B cell (primary cell): ENCODE measurements at regions not wholly inside any gene's neighbourhood (a gene's known extent, or its start where the extent isn't known, plus 50 kb on each side); places are given as distances from the start of the nearest gene placed in this dataset.

Experiments used
- ATAC-seq: fragments of 200-7000 bp; cut with Tn5 transposase; one replicate; pipeline ENCODE4 v1.10.0; 2021; ENCODE audit warnings: low read depth, mild to moderate bottlenecking, moderate number of reproducible peaks, moderate library complexity
- CTCF ChIA-PET: fragments of 350-600 bp; sonication (Branson Sonifier 250); formaldehyde crosslinking; loops from one replicate; lab custom pipeline; 2021; ENCODE audit warnings: antibody characterized with exemption, inconsistent platforms; lab: Charles Lee
- POLR2A ChIA-PET: fragments of 350-600 bp; sonication (Branson Sonifier 250); formaldehyde crosslinking; loops from one replicate; lab custom pipeline; 2021; ENCODE audit warnings: antibody characterized with exemption; lab: Charles Lee
- DNase-seq: peaks from one replicate; pipeline ENCODE4 v3.0.0; 2013
- H2AFZ ChIP-seq: 2 replicates; pipeline ENCODE4 v1.6.1; 2012; ENCODE audit warnings: mild to moderate bottlenecking, low read depth, low read length; ENCODE audit not compliant: insufficient read depth, poor library complexity, severe bottlenecking
- H3K27ac ChIP-seq, 2 donors: 1 replicate in 1 of 2; 2 replicates in 1 of 2; pipeline ENCODE4 v1.5.1; 2012 to 2013; ENCODE audit warnings: low read length in 2 of 2, mild to moderate bottlenecking in 2 of 2, moderate library complexity in 1 of 2
- H3K27me3 ChIP-seq, 4 experiments: fragments of 200-600 bp in 1 of 4; sonication (generic) in 1 of 4; replicated peaks in 1 of 4; 1 replicate in 2 of 4; 2 replicates in 2 of 4; pipeline versions ENCODE4 v1.6.1 to v1.7.0; 2013 to 2016; ENCODE audit warnings: low read length in 3 of 4, mild to moderate bottlenecking in 2 of 4, mixed read lengths in 1 of 4, moderate library complexity in 1 of 4; ENCODE audit not compliant: insufficient read depth in 4 of 4, control insufficient read depth in 3 of 4; ENCODE audit errors: control extremely low read depth in 1 of 4
- H3K36me3 ChIP-seq, 2 experiments: replicated peaks in 1 of 2; 1 replicate in 1 of 2; 2 replicates in 1 of 2; pipeline versions ENCODE4 v1.6.1 to v1.7.1; 2013; ENCODE audit warnings: low read length in 1 of 2; ENCODE audit not compliant: insufficient read depth in 2 of 2, control insufficient read depth in 1 of 2; ENCODE audit errors: control extremely low read depth in 1 of 2, extremely low read depth in 1 of 2
- H3K4me1 ChIP-seq, 2 donors: fragments of 200-600 bp in 1 of 2; sonication (generic) in 1 of 2; 1 replicate in 1 of 2; 2 replicates in 1 of 2; pipeline versions ENCODE4 v1.5.1 to v1.6.1; 2013 to 2017; ENCODE audit warnings: low read length in 2 of 2; ENCODE audit not compliant: control insufficient read depth in 2 of 2, insufficient read depth in 2 of 2
- H3K4me2 ChIP-seq: replicated peaks from 2 replicates; pipeline ENCODE3; 2012; ENCODE audit warnings: mild to moderate bottlenecking, low read depth, low read length; ENCODE audit not compliant: poor library complexity, severe bottlenecking
- H3K4me3 ChIP-seq, 5 experiments: fragments of 200-600 bp in 1 of 5; sonication (generic) in 1 of 5; 1 replicate in 3 of 5; 2 replicates in 2 of 5; pipeline versions ENCODE4 v1.5.1 to v1.7.0; 2011 to 2016; ENCODE audit warnings: low read length in 4 of 5, mild to moderate bottlenecking in 4 of 5, low read depth in 2 of 5, control low read depth in 1 of 5, moderate library complexity in 1 of 5; ENCODE audit not compliant: insufficient read depth in 1 of 5; ENCODE audit errors: control extremely low read depth in 1 of 5, extremely low read depth in 1 of 5
- H3K79me2 ChIP-seq: fragments of 200-600 bp; sonication (generic); one replicate; pipeline ENCODE4 v1.6.0; 2016; ENCODE audit warnings: low read length; ENCODE audit not compliant: control insufficient read depth, insufficient read depth
- H3K9ac ChIP-seq: fragments of 200-600 bp; sonication (generic); 2 replicates; pipeline ENCODE4 v1.6.1; 2017; ENCODE audit warnings: mild to moderate bottlenecking, low read length, moderate library complexity
- H3K9me3 ChIP-seq, 3 donors: one replicate each; pipeline versions ENCODE4 v1.6.1 to v1.7.1; 2013; ENCODE audit warnings: low read length in 2 of 3; ENCODE audit not compliant: control insufficient read depth in 2 of 3, insufficient read depth in 1 of 3; ENCODE audit errors: control extremely low read depth in 1 of 3
- H4K20me1 ChIP-seq: 2 replicates; pipeline ENCODE4 v1.6.0; 2012; ENCODE audit warnings: mild to moderate bottlenecking, low read length; ENCODE audit not compliant: insufficient read depth, control insufficient read depth, poor library complexity, severe bottlenecking
- H3K27ac Mint-ChIP-seq: one replicate; pipeline ENCODE4 v1.8.0; 2021; ENCODE audit warnings: mixed read lengths
- H3K27me3 Mint-ChIP-seq: one replicate; pipeline ENCODE4 v1.8.0; 2021; ENCODE audit warnings: mixed read lengths
- H3K4me1 Mint-ChIP-seq: one replicate; pipeline ENCODE4 v1.8.0; 2021; ENCODE audit warnings: mixed read lengths
- H3K4me3 Mint-ChIP-seq: one replicate; pipeline ENCODE4 v1.8.0; 2021; ENCODE audit warnings: mixed read lengths
- H3K9me3 Mint-ChIP-seq: one replicate; pipeline ENCODE4 v1.8.0; 2022; ENCODE audit warnings: mixed read lengths; ENCODE audit not compliant: insufficient read depth
- EZH2 ChIP-seq: IDR thresholded peaks from 2 replicates; pipeline ENCODE4 v1.6.1; 2012; ENCODE audit warnings: borderline replicate concordance, low read depth, mild to moderate bottlenecking, moderate library complexity, low read length; ENCODE audit not compliant: insufficient read depth, poor library complexity, severe bottlenecking
- WGBS: methylation state at CpG from one replicate; pipeline ENCODE4 v1.1.5; 2013; ENCODE audit warnings: missing lambda C conversion rate; ENCODE audit not compliant: insufficient coverage; 5-methylcytosine and 5-hydroxymethylcytosine counted together
- intact Hi-C: fragments of 100-400 bp; cut with micrococcal nuclease; formaldehyde crosslinking; loops from one replicate; pipeline ENCODE4 v1.10.0; 2022
- TF ChIP-seq, protein P1 (sequence below): fragments of 200-600 bp; IDR thresholded peaks from one replicate; pipeline ENCODE4 v1.8.0; 2022; ENCODE audit warnings: antibody characterized with exemption, mild to moderate bottlenecking

DNA sequence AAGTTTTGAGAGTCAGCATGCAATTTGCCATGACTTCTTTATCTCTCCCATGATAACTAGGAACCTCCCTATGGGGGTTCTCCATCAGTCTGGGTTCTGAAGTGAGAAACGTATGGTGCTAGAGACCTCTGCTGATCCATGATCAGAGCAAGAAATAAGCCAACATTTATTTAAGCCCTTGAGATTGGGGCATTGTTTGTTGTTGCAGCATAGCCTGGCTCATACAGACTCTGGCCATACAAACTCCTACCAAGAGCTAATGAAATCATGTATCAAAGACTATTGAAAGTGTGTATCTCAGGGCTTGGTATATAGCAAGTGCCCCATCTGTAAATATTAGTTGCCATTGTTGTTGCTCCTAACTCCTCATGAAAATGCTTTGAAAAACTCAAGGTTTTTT lies 233.9 kb downstream of the MAF start:
- Histone ChIP-seq H3K9me3 (no peaks in the 10 kb centered on the region), H4K20me1 (no peaks in the 10 kb centered on the region), H3K27me3 (peaks cover 0 to 8% (median 0%) of the 10 kb centered on the region in 4 experiments), H3K4me3 (no peak overlapping the region), H3K27ac (no peak overlapping the region), H3K9ac (no peak overlapping the region), H3K4me2 (no peak overlapping the region), H3K36me3 (no peaks in the 10 kb centered on the region), H2AFZ (no peak overlapping the region), H3K4me1 (no peaks in the 10 kb centered on the region), H3K79me2 (no peaks in the 10 kb centered on the region)
- Mint-ChIP-seq H3K4me1 (no peaks in the 10 kb centered on the region), H3K4me3 (no peak overlapping the region), H3K27ac (no peak overlapping the region), H3K27me3 (peaks cover 12% of the 10 kb centered on the region), H3K9me3 (no peaks in the 10 kb centered on the region)
- intact Hi-C loops: no loop called here
- DNase-seq (no peak), ATAC-seq (no peak)
- CTCF ChIA-PET: no interaction called here
- TF ChIP-seq, protein P1, sequence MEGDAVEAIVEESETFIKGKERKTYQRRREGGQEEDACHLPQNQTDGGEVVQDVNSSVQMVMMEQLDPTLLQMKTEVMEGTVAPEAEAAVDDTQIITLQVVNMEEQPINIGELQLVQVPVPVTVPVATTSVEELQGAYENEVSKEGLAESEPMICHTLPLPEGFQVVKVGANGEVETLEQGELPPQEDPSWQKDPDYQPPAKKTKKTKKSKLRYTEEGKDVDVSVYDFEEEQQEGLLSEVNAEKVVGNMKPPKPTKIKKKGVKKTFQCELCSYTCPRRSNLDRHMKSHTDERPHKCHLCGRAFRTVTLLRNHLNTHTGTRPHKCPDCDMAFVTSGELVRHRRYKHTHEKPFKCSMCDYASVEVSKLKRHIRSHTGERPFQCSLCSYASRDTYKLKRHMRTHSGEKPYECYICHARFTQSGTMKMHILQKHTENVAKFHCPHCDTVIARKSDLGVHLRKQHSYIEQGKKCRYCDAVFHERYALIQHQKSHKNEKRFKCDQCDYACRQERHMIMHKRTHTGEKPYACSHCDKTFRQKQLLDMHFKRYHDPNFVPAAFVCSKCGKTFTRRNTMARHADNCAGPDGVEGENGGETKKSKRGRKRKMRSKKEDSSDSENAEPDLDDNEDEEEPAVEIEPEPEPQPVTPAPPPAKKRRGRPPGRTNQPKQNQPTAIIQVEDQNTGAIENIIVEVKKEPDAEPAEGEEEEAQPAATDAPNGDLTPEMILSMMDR: no peak
- no peak for TF ChIP-seq EZH2
- WGBS: no CpG with 5 or more reads among the region's 1 CpG
- POLR2A ChIA-PET: no interaction called here

DNA sequence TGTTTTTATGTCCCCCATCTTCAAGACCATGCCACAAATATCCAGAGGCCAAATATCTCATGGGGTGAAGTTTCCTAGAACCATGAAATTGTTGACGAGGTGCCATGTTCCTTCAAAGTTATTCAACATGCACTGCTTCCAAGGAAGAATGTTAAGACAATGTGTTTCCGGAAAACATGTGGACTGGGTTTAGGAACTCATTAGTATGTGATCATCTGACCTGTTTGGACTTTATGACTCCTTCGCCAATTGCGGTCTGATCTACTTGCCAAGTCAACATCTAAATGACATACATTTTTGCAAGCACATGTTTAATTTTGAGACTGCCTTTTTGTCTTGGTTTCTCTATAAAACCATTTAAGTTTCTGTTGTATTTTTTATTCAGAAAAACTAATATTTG lies 234.8 kb downstream of the MAF start:
- Histone ChIP-seq H3K27ac (no peak overlapping the region), H3K4me2 (no peak overlapping the region), H3K4me3 (no peak overlapping the region), H3K9ac (no peak overlapping the region), H3K36me3 (no peaks in the 10 kb centered on the region), H3K9me3 (no peaks in the 10 kb centered on the region), H3K27me3 (peaks cover 0 to 8% (median 0%) of the 10 kb centered on the region in 4 experiments), H3K4me1 (no peaks in the 10 kb centered on the region), H3K79me2 (no peaks in the 10 kb centered on the region), H4K20me1 (no peaks in the 10 kb centered on the region), H2AFZ (no peak overlapping the region)
- Mint-ChIP-seq H3K4me1 (no peaks in the 10 kb centered on the region), H3K4me3 (no peak overlapping the region), H3K27me3 (peaks cover 13% of the 10 kb centered on the region), H3K9me3 (no peaks in the 10 kb centered on the region), H3K27ac (no peak overlapping the region)
- CTCF ChIA-PET: no interaction called here
- no CpG with 5 or more reads among the region's 4 CpGs for WGBS
- POLR2A ChIA-PET: no interaction called here
- TF ChIP-seq, protein P1: no peak
- TF ChIP-seq EZH2: no peak
- ATAC-seq: no peak
- intact Hi-C loops: no loop called here
- no peak for DNase-seq
